ENCODE measurements at regions not wholly inside any gene's neighbourhood (a gene's known extent, or its start where the extent isn't known, plus 50 kb on each side); places are given as distances from the start of the nearest gene placed in this dataset.

DNA sequence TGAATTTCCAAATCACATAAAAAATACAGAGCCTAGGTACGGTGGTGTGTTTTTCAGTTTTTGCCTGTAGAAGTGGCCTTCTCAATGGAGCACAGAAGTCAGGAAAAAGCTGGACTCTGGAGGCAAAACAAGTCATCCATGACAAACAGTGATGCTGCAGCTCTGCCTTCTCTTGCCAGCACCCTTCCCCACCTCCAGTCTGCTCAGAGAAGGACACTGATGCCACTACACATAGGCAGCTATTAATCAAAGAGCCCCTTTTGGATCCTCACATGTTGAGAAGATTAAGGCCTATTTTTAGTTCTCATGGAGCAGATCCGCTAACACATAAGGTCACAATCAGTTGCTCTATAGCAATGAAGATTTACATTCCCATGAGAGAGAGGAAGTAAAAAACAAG is 181.6 kb upstream of the GALNT5 start:
- Mint-ChIP-seq H3K9me3 (ENCODE audit: low read depth, unreplicated experiment) (no peaks in the 10 kb centered on the region), H3K4me1 (ENCODE audit: low read depth, unreplicated experiment) (no peaks in the 10 kb centered on the region), H3K36me3 (ENCODE audit: insufficient read depth, unreplicated experiment) (no peaks in the 10 kb centered on the region), H3K4me3 (ENCODE audit: low read depth, unreplicated experiment) (no peak overlapping the region), H3K27ac (ENCODE audit: unreplicated experiment) (no peak overlapping the region), H3K27me3 (ENCODE audit: unreplicated experiment) (no peaks in the 10 kb centered on the region)
- BruUV-seq (replicated peaks): no TSS peak
- TF ChIP-seq CTCF (IDR thresholded peaks at IDR 0.05; ENCODE audit: unreplicated experiment): no peak
- intact Hi-C loops (cut with micrococcal nuclease; ENCODE audit: unreplicated experiment): no loop called here
- DNase-seq: no peak
- CTCF ChIA-PET: no interaction called here

DNA sequence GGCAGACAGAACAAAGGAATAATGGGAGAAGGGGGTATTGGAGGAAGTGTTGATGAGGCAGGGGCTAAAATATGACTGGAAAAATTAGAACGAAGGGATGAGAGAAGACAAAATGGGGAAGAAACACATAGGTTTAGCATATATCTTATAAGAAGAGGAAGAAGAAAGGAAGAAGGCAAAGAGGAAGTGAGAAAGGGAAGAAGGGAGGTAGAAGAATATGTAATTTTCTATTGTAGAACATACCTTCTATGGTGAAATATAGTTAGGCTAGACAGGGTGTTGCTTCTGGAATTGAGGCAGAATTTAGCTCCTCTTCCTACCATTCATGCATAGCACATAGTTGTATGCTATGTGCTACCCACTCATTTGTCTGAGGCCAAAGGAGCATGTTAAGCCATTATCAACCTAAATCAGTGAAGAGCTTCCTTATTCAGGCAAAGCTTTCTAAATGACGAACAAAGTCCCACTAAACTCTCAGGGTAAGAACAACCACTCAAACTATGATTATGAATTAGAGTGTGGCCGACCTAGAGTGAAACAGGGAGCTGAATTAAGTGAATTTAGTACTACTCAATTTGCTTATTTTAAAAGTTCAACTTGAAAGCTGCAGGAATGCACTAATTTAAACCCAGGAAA is 180.9 kb upstream of the GALNT5 start:
- no peak for TF ChIP-seq CTCF (IDR thresholded peaks at IDR 0.05; ENCODE audit: unreplicated experiment)
- Mint-ChIP-seq H3K4me1 (ENCODE audit: low read depth, unreplicated experiment) (no peaks in the 10 kb centered on the region), H3K36me3 (ENCODE audit: insufficient read depth, unreplicated experiment) (no peaks in the 10 kb centered on the region), H3K9me3 (ENCODE audit: low read depth, unreplicated experiment) (no peaks in the 10 kb centered on the region), H3K27ac (ENCODE audit: unreplicated experiment) (no peak overlapping the region), H3K27me3 (ENCODE audit: unreplicated experiment) (no peaks in the 10 kb centered on the region), H3K4me3 (ENCODE audit: low read depth, unreplicated experiment) (no peak overlapping the region)
- intact Hi-C loops (cut with micrococcal nuclease; ENCODE audit: unreplicated experiment): no loop called here
- CTCF ChIA-PET: no interaction called here
- no TSS peak for BruUV-seq (replicated peaks)
- DNase-seq: no peak

GRCh38 chr2:157077753-157078350 is 179.7 kb upstream of the GALNT5 start:
- H3K36me3 Mint-ChIP-seq (ENCODE audit: insufficient read depth, unreplicated experiment): no peaks in the 10 kb centered on the region
- BruUV-seq (replicated peaks): no TSS peak
- CTCF ChIA-PET: interaction anchor here (0.5 to 0.6 kb wide), 2 partner anchors 50 to 145 kb away, joined by 3 read pairs; no protein-coding TSS in a partner anchor
- no peaks in the 10 kb centered on the region for H3K4me1 Mint-ChIP-seq (ENCODE audit: low read depth, unreplicated experiment)
- no peaks in the 10 kb centered on the region for H3K9me3 Mint-ChIP-seq (ENCODE audit: low read depth, unreplicated experiment)
- TF ChIP-seq CTCF (IDR thresholded peaks at IDR 0.05; ENCODE audit: unreplicated experiment): no peak
- no peak overlapping the region for H3K27ac Mint-ChIP-seq (ENCODE audit: unreplicated experiment)
- H3K4me3 Mint-ChIP-seq (ENCODE audit: low read depth, unreplicated experiment): no peak overlapping the region
- H3K27me3 Mint-ChIP-seq (ENCODE audit: unreplicated experiment): no peaks in the 10 kb centered on the region
- intact Hi-C loops (cut with micrococcal nuclease; ENCODE audit: unreplicated experiment): no loop called here
- no peak for DNase-seq

DNA sequence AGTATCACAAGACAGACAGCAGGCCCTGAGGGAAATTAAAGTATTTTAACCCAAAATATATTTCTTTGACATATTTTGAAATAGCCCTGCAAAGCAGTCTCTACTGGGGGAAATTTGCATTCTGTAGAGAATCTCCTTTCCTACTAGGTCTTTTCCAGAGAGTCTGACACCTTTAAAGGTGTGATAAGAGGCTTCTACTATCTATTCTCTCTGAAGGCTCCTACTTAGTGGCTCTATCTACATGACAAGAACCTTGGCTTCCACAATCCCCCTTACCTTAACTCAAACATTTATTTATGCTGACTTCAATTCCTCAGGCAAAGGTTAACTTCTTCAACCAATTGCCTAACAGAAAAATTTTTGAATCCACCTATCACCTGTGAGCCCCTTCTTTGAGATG is 174.6 kb upstream of the GALNT5 start:
- H3K4me1 Mint-ChIP-seq (ENCODE audit: low read depth, unreplicated experiment): no peaks in the 10 kb centered on the region
- H3K27me3 Mint-ChIP-seq (ENCODE audit: unreplicated experiment): no peaks in the 10 kb centered on the region
- H3K27ac Mint-ChIP-seq (ENCODE audit: unreplicated experiment): no peak overlapping the region
- H3K36me3 Mint-ChIP-seq (ENCODE audit: insufficient read depth, unreplicated experiment): no peaks in the 10 kb centered on the region
- no peaks in the 10 kb centered on the region for H3K9me3 Mint-ChIP-seq (ENCODE audit: low read depth, unreplicated experiment)
- no peak overlapping the region for H3K4me3 Mint-ChIP-seq (ENCODE audit: low read depth, unreplicated experiment)
- no peak for TF ChIP-seq CTCF (IDR thresholded peaks at IDR 0.05; ENCODE audit: unreplicated experiment)
- no peak for DNase-seq
- no TSS peak for BruUV-seq (replicated peaks)
- intact Hi-C loops (cut with micrococcal nuclease; ENCODE audit: unreplicated experiment): no loop called here
- CTCF ChIA-PET: no interaction called here
